ENCODE measurements at regions not wholly inside any gene's neighbourhood (a gene's known extent, or its start where the extent isn't known, plus 50 kb on each side); places are given as distances from the start of the nearest gene placed in this dataset.
"Not testable (repeated sequence)": the region's sequence is repeated elsewhere in the genome, so short reads cannot be mapped to it uniquely, and the experiment has no call there.

DNA sequence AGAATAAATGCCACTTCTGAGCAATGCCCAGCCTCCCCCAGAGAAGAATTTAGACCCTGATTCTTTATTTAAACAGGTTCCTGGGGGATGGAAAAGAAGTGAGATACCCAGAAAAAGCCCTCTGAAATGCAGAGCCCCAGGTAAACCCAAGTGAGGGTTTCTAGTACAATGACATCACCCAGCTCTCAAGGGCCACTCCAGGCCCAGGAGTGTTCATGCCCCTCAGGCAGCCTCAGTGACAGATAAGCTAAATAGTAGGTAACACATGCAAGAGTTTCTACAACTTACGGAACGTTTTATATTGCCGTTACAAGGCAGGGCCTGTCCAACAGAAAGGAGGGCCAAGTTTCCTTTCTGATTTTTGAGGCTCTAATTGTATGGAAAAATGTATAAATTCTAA, 683.7 kb upstream of the SALL1 start:
- no peak for DNase-seq

DNA sequence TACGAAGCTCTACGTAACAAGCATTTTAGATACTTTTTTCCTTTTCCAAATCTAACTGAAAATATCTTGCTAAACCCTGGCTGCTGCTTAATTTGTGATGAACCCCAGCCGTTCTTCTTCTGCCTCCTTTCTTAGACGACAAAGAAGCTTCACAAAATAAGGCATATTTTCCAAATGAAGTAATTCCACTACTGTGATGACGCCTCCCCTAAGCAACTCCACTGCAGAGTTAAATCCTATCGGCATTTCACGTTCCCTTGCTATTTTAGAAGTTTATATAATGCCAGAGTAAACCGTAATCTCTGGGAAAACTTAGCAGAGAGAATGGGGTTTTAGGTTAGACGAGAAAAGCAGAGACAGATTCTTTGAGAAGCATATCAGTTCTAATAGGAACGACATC, 683.1 kb upstream of the SALL1 start:
- DNase-seq: no peak

DNA sequence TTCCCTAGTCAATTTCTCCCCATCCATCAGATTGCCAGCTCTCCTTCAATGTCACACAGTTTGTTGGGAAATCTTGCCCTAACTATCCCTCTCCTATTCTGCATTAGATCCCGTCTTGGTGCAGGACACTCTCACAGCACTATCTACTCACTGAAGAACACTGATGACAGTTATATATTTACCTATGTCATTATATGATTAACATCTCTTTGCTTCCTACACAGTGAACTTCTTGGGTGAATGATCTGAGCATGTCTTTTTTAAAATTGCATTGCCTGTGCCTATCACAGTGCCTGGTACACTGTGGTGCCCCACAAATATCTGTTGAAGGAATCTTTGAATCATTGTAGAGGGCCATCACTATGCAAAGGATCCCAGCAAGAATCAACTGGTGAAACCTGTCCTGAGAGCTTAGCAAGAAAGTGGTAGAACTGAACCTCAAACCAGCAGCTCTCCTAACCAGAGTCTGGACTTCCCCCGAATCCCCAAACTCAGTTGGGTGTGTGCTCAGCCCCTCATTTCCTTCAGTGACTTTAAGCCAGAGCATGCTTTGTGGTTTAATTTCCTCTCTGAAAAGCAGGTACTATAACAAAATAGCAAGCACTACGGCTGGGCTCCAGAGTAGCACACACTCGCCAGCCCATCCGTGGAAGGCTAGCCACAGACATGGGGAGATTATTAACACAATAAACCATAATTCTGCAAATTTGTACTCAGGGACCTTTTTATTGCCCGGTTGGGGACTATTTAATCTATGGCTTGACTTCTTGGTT, 680.7 kb upstream of the SALL1 start:
- no peak for DNase-seq

DNA sequence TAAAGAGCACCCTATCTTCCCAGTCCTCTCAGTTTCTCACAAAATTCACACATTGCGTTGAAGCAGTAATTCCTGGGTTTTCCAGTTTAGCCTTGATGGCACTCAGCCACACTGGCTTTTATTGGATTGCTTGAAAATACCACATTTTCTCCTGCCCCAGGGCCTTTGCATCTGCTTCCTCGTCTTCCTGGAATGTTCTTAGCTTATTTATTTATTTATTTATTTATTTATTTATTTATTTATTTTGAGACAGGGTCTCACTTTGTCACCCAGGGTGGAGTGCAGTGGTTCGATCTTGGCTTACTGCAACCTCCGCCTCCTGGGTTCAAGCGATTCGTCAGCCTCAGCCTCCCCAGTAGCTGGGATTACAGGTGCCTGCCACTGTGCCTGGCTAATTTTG, 680.0 kb upstream of the SALL1 start:
- not testable (repeated sequence) for DNase-seq

DNA sequence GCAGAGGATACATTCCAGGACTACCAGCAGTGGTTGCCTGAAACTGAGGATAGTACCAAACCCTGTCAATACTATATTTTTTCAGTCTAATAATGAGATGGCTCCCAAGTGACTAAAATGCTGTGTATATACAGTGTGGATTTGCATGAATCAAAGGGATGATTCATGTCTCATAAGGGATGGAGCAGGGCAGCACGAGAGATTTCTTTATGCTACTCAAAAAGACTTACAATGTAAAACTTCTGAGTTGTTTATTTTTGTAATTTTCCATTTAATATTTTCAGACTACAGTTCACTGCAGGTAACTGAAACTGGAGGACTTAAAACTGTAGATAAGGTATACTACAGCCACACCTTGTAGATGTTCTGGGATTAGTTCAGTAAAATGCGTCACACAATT, 674.7 kb upstream of the SALL1 start:
- DNase-seq: no peak

DNA sequence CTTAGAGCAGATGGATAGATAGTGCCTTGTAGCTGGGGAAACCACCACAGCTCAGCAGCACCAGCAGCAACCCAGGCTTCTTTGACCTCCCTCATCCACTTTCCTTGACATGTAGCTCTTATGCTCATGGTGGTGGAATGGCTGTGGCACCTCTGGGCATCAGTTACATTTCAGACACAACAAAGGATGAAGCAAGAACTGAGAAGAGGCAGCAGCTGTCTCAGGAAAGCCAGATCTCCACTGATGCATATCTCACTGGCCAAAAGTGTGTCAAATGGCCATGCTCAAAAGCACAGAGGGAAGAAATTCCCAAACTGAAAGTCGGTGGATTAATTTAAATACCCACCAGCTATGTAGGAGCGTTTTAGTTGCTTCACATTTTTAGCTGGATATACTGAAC, 671.4 kb upstream of the SALL1 start:
- no peak for DNase-seq

DNA sequence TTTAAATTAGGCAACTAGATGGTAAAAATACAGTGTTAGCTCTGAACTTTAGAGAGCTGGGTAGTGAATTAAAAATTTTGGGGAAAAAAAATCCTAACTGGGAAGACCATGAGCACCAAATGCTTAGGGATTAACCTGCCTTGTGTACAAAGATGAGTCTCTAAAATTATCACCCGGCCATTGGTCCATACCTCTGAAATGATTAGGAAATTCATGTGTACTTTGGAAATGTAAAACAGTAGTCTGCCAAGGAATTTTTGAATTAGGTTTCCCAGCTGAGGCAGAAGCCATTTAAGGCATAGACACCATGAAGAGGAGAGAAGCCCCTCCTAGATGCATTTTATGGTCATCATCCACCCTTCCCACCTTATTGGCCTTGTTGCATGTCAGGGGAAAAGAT, 670.5 kb upstream of the SALL1 start:
- no peak for DNase-seq

DNA sequence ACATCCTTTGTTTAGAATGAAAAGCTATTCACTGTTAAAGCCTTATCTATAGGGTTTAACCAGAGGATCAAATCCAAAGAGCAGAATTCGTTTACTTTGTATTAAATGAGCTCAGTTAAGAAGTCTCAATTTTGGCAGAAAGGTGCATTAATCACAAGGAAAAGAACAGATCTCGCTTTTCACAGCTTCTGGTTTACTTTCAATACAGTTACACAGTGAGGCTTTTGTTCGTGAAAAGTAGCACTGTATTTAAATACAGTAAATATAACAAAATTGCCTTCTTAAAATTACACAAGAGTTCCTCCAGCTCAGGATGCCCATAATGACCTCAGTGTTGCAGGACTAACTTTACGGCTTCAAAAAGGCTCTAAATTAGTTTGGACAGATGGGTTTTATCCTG, 669.1 kb upstream of the SALL1 start:
- no peak for DNase-seq

DNA sequence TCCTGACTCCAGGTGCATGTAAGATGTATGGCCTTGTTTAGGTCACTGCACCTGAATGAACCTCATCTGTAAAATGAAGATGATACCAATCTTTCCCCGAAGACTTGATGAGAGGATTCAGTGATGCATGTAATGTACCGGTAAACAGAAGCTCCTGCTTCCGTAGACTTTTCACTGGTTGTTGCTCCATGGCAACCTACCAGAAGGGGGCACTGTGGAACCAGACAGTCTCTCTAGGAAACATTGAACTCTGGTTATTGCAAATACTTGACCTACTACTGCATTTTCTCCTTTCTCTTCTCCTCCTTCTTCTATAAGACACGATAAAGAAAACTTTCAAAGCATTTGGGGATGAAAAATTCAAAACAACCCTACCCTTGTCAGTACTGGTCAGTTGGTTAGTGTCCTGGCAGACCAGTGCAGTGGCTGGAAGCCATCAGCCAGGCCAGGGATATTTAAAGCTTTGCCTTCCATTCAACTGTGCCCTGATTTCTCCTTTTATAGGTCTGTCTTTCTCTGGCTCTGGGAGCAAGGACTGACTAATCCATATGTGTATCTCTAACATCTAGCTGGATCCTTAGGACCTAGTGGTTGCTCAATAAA, 667.4 kb upstream of the SALL1 start:
- no peak for DNase-seq

DNA sequence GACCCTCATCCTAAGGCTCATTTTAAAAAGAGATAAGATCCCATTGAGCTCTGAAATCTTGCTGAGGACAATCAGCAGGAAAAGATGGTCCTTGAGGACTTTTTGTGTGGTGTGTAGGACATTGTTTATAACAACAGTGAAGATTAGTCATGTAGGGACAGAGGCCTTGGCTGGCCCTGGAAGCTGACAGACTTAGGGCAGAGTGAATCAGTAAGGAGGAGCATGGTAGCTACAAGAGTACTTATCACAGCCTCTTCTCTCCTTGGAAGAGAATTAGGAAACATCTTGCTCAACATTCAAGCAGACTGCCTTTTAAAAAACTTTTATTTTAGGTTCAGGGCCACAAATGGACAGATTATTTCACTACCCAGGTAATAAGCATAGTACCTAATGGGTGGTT, 665.9 kb upstream of the SALL1 start:
- no peak for DNase-seq

DNA sequence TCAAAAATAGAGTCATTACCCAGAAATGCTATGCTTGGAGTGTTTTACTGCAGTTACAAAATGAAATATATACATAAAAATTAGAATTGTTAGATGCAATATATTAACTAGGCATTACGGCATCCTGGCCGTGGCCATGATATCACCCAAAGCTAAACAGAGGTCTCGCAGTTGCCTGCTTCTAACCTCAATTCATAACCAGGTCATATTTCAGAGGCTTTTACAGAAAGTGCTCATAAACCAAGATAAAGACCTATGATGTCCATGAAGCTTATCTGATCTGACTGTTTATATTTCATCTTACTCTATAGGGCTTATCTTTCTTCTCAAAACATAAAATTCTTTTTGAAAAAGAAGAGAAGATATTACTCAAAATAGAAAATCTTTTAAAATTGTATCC, 664.5 kb upstream of the SALL1 start:
- DNase-seq: no peak

DNA sequence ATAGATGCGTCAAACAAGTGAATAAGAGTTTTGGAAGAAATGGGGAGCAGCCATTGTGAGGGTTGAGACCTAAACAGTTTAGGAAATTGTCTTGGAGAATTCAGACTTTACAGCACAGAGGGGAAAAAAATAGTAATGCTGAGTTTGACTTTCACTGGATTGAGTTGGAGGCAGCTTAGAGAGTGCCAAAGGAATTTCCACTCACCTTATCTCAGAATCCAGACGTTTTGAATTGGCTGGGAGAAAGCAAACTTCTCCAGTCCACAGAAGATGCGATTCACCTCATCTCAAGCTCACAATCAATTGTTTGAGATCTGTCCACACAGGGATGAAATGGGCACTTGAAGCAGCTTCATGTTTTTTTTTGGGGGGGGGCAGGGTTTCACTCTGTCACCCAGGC, 663.5 kb upstream of the SALL1 start:
- DNase-seq: no peak

DNA sequence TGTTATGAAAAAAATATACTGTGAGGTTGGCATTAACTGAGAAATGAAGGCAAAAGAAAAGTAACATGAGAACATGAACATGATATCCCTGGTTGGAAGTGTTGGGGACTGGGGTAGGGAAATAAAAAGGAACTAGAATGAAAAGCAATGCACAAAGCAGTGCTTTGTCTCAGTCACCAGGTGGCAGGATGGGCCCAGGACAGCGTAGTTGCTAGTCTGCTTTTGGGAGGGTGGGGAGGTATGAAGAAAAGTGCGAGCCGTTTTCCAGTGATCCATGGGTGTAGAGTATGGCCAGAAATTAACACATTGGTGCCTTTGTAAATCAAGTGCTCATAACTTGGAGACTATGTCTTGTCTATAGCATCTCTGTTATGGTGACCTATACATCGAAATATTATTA, 662.5 kb upstream of the SALL1 start:
- DNase-seq: no peak

DNA sequence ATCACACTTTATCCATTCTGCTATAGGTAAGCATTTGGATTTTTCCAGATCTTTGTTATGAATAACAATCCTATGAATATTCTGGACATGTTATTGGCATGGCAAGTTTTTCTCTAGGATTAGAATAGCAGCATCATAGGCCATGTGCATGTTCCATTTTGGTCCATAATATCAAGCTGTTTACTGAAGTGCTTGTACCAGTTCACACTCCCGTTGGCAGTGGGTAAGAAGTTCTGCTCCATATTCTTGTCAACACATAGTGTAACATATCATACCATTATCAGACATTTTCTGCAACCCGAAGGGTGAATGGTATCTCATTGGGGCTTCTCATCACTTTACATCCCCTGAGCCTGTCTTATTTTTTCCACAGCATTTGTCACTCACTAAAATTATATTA, 661.9 kb upstream of the SALL1 start:
- DNase-seq: no peak

DNA sequence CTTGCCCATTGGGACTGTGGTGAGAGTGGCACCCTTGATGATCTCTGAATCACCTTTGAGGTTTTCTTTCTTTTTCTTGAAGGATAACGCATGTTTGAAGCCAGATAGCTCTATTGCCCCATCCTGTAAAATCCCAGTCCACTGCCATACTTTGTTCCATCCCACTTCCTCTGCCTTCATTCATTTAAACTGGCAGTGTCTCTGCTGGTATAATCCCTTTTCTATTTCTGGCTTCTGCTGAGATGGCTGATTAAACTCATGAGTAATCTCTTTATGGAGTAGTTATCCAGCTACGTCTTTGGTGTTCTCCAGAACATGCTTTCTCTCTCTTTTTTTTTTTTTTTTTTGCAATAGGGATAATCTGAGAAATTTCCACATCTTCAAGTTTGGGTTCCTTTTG, 656.5 kb upstream of the SALL1 start:
- DNase-seq: no peak

DNA sequence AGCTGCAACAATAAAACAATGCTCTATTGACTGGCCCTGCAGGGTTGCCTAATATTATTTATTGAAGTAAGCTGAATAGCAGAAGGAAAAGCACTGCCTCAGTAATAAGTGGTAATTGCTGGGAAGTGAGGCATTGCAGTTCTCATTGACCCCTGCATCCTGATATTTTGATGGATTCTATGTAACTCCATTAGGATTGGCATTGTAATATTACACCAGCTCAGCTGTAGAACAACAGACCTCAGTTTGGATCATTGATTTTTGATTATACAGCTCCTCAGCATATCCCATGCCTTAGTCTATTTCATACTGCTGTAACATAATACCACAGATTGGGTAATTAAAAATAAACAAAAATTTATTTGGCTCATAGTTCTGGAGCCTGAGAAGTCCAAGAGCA, 650.6 kb upstream of the SALL1 start:
- DNase-seq: no peak

DNA sequence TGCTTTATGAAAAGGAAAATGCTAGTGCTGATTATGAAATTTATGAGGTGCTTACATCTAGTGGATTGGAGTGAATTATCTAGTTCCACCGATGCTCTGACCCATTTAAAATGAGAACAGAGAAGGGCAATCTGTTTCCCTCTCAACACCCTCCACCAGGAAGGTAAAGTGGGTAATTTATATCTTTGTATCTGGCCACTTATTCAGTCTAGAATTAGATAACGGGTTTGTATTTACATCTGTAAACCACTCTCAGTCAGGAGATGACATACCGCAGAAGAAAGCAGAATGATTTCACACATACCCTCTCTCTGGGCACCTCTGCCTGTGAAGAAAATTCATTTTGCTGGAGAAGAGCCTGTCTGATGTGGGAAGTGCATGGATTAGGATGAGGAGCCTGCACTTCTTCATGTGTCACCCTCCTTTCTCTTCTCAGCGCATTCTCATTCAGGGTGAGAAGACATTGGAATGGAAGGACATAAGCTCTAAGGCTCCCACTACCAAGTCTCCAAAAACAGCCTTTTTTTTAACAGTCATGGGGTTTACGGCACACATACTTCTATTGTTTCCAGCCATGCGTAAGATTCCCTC, 646.7 kb upstream of the SALL1 start:
- no peak for DNase-seq

DNA sequence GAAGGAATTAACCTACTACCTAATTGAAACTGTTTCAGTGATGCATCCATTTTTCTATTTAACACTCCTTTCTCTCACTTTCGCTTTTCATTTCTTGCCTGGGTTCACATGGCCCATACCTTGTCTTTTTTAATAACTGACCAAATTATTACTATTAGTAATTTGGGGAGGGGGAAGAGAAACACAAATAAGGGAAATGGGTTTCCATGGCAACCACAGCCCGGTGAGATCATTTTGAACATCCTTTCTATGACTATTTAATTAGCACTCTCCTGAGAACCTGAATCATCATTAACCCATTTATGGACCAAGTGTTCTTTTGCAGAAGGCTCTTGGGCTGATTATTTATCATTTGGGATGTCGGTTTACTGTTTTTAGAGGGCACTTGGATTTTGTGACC, 628.2 kb upstream of the SALL1 start:
- no peak for DNase-seq

DNA sequence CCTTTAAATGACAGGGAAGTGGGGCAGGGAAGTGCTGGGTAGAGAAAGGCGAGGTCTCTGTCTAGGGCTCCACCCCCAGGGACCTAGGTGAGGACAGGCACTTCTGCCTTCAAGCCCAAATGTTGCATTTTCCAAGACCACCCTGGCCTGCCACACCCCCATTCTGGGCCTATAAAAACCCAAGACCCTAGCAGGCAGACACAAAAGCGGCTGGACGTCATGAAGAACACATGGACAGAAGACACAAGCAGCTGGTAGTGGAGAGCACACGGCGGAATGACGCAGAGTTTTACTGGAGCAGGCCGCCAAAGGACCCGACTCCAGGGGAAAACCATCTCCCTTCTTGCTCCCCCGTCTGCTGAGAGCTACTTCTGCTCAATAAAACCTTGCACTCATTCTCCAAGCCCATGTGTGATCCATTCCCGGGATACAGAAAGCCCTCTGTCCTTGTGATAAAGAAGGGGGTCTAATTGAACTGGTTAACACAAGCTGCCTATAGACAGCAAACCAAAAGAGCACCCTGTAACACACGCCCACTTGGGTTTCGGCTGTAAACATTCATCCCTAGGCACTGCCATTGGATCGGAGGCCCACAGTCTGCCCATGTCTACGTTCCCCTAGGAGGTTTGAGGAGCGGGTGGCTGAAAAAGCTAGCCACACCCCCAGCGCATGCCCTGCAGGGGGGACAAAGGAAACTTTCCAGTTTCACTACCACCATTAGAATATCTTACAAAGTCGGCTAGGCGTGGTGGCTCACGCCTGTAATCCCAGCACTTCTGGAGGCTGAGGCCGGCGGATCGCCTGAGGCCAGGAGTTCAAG, 622.2 kb upstream of the SALL1 start:
- no peak for DNase-seq

DNA sequence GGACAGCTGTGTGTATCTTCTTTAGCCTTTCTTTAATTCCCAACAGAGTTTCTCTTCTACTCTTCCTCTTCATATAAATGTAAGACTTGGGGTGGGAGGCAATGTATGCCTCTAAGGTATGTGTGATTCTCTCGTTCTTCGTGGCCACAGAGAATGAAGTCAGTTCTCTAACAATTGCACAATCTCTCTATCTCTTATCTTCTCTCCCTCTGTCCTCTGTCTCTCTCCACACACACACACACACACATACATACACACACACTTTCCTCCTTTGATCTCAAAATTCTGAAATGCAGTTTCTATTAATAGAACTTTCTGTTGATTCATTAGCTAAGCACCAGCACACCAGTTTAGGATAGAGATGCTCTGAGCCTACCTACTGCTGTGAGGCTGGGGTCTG, 615.7 kb upstream of the SALL1 start:
- no peak for DNase-seq

DNA sequence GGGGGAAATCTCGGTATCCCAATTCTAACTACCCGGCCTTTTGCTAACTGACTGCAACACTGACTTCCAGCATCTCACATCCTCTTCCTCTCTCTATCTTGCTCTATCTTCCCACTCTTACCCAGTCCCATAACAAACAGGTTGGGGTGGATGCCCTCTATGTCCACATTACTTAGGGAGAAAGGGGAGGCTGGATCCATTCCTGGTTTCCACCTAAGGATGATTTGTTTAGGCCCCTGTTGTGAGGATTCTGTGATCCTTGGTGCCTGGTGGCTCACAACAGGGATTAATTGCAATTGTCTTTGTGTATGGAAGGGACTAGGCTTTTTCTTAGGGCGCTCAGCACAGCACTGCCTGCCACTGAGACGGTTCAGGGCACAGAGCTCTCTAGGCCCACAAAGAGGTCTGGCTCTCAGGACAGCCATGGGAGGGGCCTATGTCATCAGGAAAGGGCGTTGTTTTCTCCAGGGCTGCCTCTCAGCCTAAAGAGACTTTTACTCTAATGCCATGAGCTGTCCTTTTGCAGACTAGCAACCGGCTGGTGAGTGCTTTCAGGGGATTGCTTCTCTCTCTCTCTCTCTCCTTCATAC, 612.1 kb upstream of the SALL1 start:
- no peak for DNase-seq

DNA sequence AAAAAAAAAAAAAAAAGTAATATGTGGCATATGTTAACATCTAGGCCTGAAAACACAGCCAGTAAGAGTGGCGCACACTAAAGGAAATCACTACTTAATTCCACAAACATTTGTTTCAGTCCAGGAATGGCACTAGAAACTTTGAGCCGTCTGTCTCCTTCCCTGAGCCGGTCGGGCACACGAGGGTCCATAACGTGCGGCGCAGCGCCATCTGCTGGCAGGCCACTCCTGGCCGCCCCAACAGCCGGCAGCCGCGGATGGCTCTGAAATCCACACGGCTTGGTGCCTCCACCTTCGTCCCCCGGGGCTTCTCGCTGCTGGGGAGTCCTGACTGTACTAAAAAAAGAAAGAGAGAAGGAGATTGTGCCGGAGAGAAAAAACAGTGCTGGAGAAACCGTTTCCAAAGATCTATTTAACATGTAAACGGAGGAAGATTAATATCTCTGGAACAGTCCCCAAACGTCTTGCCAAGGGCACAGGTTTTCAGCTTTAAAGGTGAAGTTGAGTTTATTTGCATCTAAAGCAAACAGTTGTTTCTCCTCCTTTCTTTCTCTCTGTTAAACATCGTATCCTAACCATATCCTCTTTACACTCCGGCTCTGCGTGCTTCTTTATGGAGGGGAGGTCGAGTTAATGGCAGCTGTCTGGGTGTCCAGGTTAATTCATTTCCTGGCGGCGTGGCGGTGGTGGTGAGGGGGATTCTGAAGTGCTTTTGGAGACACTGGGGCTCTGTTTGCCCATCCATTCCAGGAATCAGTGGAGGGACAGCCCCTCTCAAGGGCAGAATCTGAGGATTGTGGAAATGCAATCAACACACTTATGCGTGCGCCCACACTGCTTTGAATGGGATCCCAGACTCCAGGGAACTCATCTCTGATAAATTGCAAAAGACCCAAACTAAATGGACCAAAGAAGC, 611.3 kb upstream of the SALL1 start:
- DNase-seq: peak; percentile 77 to 79

Data from hippocampal formation (tissue), 2 donors.